MM.1S (cell line): ENCODE measurements at regions not wholly inside any gene's neighbourhood (a gene's known extent, or its start where the extent isn't known, plus 50 kb on each side); places are given as distances from the start of the nearest gene placed in this dataset.

Experiments
- DNase-seq: peaks from one replicate; pipeline ENCODE4 v3.0.0-alpha.2; 2015
- H2AFZ ChIP-seq: fragments of 300-600 bp; sonication (generic); 2 replicates; pipeline ENCODE4 v1.6.0; 2016; ENCODE audit warnings: antibody characterized with exemption, low read length
- H3F3A ChIP-seq: fragments of 300-600 bp; sonication (generic); 2 replicates; pipeline ENCODE4 v1.6.1; 2016; ENCODE audit warnings: mild to moderate bottlenecking, antibody characterized with exemption, low read length, moderate library complexity, mixed read lengths; ENCODE audit not compliant: insufficient read depth
- H3K27ac ChIP-seq: fragments of 300-600 bp; sonication (generic); 2 replicates; pipeline ENCODE4 v1.5.1; 2016; ENCODE audit warnings: mild to moderate bottlenecking, low read length
- H3K27me3 ChIP-seq: fragments of 300-600 bp; sonication (generic); replicated peaks from 2 replicates; pipeline ENCODE4 v1.6.0; 2016; ENCODE audit warnings: low read length; ENCODE audit not compliant: insufficient read depth
- H3K36me3 ChIP-seq: fragments of 300-600 bp; sonication (generic); replicated peaks from 2 replicates; pipeline ENCODE4 v1.6.1; 2016; ENCODE audit warnings: mild to moderate bottlenecking, low read length, mixed read lengths; ENCODE audit not compliant: insufficient read depth
- H3K4me1 ChIP-seq: fragments of 300-600 bp; sonication (generic); 2 replicates; pipeline ENCODE4 v1.6.1; 2016; ENCODE audit warnings: low read length, mixed read lengths
- H3K4me2 ChIP-seq: fragments of 300-600 bp; sonication (generic); 2 replicates; pipeline ENCODE4 v1.6.0; 2016; ENCODE audit warnings: low read depth, low read length
- H3K4me3 ChIP-seq: fragments of 300-600 bp; sonication (generic); 2 replicates; pipeline ENCODE4 v1.5.1; 2016; ENCODE audit warnings: low read length, mixed read lengths
- H3K79me2 ChIP-seq: fragments of 300-600 bp; sonication (generic); 2 replicates; pipeline ENCODE4 v1.6.1; 2016; ENCODE audit warnings: mixed run types, low read length, mixed read lengths
- H3K9ac ChIP-seq: fragments of 300-600 bp; sonication (generic); 2 replicates; pipeline ENCODE4 v1.6.1; 2016; ENCODE audit warnings: low read length, mixed read lengths
- H3K9me2 ChIP-seq: fragments of 300-600 bp; sonication (generic); replicated peaks from 2 replicates; pipeline ENCODE4 v1.6.1; 2016; ENCODE audit warnings: mild to moderate bottlenecking, low read length, mixed read lengths; ENCODE audit not compliant: insufficient read depth
- H3K9me3 ChIP-seq: fragments of 300-600 bp; sonication (generic); replicated peaks from 2 replicates; pipeline ENCODE4 v1.6.1; 2016; ENCODE audit warnings: mild to moderate bottlenecking, low read length, mixed read lengths; ENCODE audit not compliant: insufficient read depth
- H4K20me1 ChIP-seq: fragments of 300-600 bp; sonication (generic); 2 replicates; pipeline ENCODE4 v1.6.1; 2016; ENCODE audit warnings: mild to moderate bottlenecking, low read length, moderate library complexity, mixed read lengths; ENCODE audit not compliant: insufficient read depth
- EZH2 ChIP-seq: fragments of 300-600 bp; sonication (generic); optimal IDR thresholded peaks from 2 replicates; pipeline ENCODE3; 2017; ENCODE audit warnings: low read depth, mild to moderate bottlenecking, antibody characterized with exemption, low read length, mixed read lengths
- EZH2phosphoT487 ChIP-seq: fragments of 300-600 bp; sonication (generic); IDR thresholded peaks from 2 replicates; pipeline ENCODE4 v1.6.1; 2018; ENCODE audit warnings: antibody characterized with exemption, low read length
- TF ChIP-seq, protein P1 (sequence below): fragments of 300-600 bp; sonication (generic); IDR thresholded peaks from 2 replicates; pipeline ENCODE4 v1.5.1; 2016; ENCODE audit warnings: antibody characterized with exemption, low read length, mixed read lengths

DNA sequence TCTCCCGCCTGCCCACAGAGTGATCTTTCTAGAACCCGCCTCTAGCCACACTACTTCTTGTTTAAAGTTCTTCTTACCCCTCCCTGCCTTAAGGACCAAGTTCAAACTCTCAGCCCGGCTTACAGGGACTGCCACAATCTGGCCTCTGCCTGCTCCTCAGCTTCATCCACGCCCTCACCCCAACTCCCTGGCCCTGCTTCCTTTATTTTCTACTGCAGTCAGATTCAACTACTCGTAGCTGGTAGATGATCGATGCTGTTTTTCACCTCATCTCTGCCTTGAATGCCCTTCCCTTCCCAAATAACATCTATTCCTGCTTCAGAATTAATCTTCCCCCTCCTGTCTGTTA, 508.5 kb downstream of the RPS24 start:
- Histone ChIP-seq H4K20me1 (no peaks in the 10 kb centered on the region), H3K9ac (no peak overlapping the region), H3K9me3 (no peaks in the 10 kb centered on the region), H2AFZ (no peak overlapping the region), H3K4me3 (no peak overlapping the region), H3K9me2 (no peaks in the 10 kb centered on the region), H3K4me2 (no peak overlapping the region), H3K27me3 (no peaks in the 10 kb centered on the region), H3K36me3 (no peaks in the 10 kb centered on the region), H3K4me1 (no peaks in the 10 kb centered on the region), H3K27ac (no peak overlapping the region), H3F3A (no peaks in the 10 kb centered on the region), H3K79me2 (no peaks in the 10 kb centered on the region)
- TF ChIP-seq EZH2, result no peak
- TF ChIP-seq, protein P1, sequence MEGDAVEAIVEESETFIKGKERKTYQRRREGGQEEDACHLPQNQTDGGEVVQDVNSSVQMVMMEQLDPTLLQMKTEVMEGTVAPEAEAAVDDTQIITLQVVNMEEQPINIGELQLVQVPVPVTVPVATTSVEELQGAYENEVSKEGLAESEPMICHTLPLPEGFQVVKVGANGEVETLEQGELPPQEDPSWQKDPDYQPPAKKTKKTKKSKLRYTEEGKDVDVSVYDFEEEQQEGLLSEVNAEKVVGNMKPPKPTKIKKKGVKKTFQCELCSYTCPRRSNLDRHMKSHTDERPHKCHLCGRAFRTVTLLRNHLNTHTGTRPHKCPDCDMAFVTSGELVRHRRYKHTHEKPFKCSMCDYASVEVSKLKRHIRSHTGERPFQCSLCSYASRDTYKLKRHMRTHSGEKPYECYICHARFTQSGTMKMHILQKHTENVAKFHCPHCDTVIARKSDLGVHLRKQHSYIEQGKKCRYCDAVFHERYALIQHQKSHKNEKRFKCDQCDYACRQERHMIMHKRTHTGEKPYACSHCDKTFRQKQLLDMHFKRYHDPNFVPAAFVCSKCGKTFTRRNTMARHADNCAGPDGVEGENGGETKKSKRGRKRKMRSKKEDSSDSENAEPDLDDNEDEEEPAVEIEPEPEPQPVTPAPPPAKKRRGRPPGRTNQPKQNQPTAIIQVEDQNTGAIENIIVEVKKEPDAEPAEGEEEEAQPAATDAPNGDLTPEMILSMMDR, result no peak
- TF ChIP-seq EZH2phosphoT487, result no peak
- DNase-seq, result no peak

DNA sequence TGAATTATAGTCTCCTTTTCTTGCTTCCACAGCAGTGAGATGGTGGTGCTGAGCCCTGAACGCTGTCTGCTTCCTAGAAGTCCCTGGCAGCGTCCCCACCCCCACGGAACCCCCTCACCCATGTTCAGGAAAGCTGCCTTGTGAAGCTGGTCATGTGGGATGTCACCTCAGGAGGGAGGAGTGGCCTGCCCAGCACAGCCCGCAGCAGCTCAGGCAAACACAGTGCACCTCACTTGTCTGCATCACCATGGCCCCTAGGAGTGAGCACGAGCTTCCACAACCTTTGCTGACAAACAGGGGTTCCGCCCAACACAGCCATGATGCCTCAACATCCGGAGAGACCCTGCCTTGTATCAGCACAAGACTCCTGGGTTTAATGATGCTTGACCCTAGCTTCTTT, 508.9 kb downstream of the RPS24 start:
- H3K4me3 ChIP-seq, result no peak overlapping the region
- no peaks in the 10 kb centered on the region for H3K27me3 ChIP-seq
- no peaks in the 10 kb centered on the region for H3F3A ChIP-seq
- no peak overlapping the region for H2AFZ ChIP-seq
- no peaks in the 10 kb centered on the region for H3K79me2 ChIP-seq
- H3K36me3 ChIP-seq, result no peaks in the 10 kb centered on the region
- no peaks in the 10 kb centered on the region for H3K4me1 ChIP-seq
- no peak for TF ChIP-seq EZH2
- TF ChIP-seq EZH2phosphoT487, result no peak
- TF ChIP-seq, protein P1, result no peak
- H3K27ac ChIP-seq, result no peak overlapping the region
- H3K9me3 ChIP-seq, result no peaks in the 10 kb centered on the region
- H3K9me2 ChIP-seq, result no peaks in the 10 kb centered on the region
- DNase-seq, result no peak
- H3K4me2 ChIP-seq, result no peak overlapping the region
- no peak overlapping the region for H3K9ac ChIP-seq
- H4K20me1 ChIP-seq, result no peaks in the 10 kb centered on the region

DNA sequence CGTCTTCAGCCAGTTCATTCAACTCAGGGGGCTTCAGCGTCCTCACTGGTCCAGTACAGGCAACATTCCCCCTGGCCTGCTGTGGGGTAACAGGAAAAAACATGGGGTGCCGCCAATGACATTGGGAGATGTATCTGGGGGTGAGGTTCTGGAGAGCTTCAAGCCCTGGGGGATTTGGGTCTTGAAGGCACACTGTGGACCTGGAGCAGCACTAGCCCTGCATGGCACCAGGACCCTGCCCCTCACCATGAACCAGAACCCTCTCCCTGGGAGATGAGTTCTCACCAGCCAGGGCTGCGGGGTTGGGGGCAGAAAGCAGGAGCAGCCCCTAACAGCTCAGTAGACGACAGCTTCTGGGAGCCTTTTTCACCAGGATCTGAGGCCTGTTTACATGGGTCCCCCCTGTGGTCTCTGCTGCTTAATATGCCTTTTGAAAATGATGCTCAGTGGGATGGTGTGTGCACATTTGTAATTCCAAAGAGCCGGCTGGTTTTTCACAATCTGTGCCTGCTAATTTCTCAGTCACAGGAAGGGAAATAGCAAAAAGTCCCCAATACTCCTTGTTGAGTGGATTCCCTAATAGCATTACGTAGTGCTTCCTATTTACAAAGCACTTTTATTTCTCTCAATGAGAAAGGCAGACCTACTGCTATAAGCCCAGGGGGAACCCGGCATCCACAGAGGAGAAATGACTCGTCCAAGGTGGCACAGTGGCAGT, 509.5 kb downstream of the RPS24 start:
- TF ChIP-seq EZH2phosphoT487 (no peak), EZH2 (no peak)
- TF ChIP-seq, protein P1, result no peak
- H3K4me1 ChIP-seq, result no peaks in the 10 kb centered on the region
- no peaks in the 10 kb centered on the region for H3K27me3 ChIP-seq
- no peaks in the 10 kb centered on the region for H3K9me2 ChIP-seq
- H3F3A ChIP-seq, result no peaks in the 10 kb centered on the region
- H3K79me2 ChIP-seq, result no peaks in the 10 kb centered on the region
- H4K20me1 ChIP-seq, result no peaks in the 10 kb centered on the region
- no peak overlapping the region for H3K27ac ChIP-seq
- no peaks in the 10 kb centered on the region for H3K36me3 ChIP-seq
- H3K4me3 ChIP-seq, result no peak overlapping the region
- DNase-seq, result no peak
- H2AFZ ChIP-seq, result no peak overlapping the region
- no peak overlapping the region for H3K9ac ChIP-seq
- no peaks in the 10 kb centered on the region for H3K9me3 ChIP-seq
- H3K4me2 ChIP-seq, result no peak overlapping the region
